GM19328 (cell line): ENCODE measurements at regions not wholly inside any gene's neighbourhood (a gene's known extent, or its start where the extent isn't known, plus 50 kb on each side); places are given as distances from the start of the nearest gene placed in this dataset.
"Not testable (repeated sequence)": the region's sequence is repeated elsewhere in the genome, so short reads cannot be mapped to it uniquely, and the experiment has no call there.

Experiments
- ATAC-seq: cut with Tn5 transposase; IDR thresholded peaks from one replicate; pipeline ENCODE4 v1.9.1; 2021; ENCODE audit warnings: mild to moderate bottlenecking, moderate library complexity; ENCODE audit not compliant: unreplicated experiment

GRCh38 chr22:23501261-23501619, 78.8 kb downstream of the IGLL1 start:
- ATAC-seq: no peak

- ATAC-seq: no peak
Measured at GRCh38 chr22:23500508-23501260, 79.4 kb downstream of the IGLL1 start.

GRCh38 chr22:23499845-23500500, 80.1 kb downstream of the IGLL1 start:
- ATAC-seq: no peak

GRCh38 chr22:23498811-23499798, 81.0 kb downstream of the IGLL1 start:
- ATAC-seq: no peak

- not testable (repeated sequence) for ATAC-seq
Measured at GRCh38 chr22:23497889-23498288, 82.2 kb downstream of the IGLL1 start.

GRCh38 chr22:23497016-23497885, 82.8 kb downstream of the IGLL1 start:
- no peak for ATAC-seq

- ATAC-seq: no peak
Measured at GRCh38 chr22:23496445-23496833, 83.7 kb downstream of the IGLL1 start.

DNA sequence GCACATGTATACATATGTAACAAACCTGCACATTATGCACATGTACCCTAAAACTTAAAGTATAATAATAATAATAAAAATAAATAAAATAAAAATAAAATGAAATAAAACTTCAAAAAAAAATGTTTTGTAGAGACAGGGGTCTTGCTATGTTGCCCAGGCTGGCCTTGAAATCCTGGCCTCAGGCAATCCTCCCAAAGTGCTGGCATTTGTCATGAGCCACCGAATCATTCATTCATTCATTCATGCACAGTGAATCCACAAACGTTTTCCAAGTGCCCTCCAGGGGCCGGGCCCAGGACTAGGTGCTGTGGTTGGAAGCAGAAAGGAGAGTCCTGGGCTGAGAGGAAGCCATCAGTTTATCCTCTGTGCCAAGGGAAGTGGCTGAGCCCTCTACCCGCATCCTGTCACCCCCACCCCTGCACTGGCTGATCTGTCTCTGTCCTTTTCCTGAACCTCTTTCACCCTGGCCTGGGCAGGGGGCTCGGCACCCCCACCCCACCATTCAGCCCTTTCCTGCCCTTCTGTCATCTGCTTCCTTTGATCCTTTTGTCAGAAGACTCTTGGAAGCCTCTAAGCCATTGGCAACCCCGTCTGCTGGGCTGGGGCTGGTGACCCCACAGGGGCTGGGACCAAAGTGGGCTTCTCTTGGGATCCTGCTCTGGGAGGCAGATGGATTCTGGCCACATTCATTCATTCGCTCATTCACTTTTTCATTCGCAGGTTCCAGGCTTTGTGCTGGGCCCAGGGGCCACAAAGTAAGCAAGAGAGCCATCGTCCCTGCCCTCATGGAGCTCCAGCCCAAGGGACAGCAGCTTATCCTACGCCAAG, 84.3 kb downstream of the IGLL1 start:
- no peak for ATAC-seq

- ATAC-seq: no peak
Measured at GRCh38 chr22:23494930-23495266, 85.2 kb downstream of the IGLL1 start.

GRCh38 chr22:23485490-23485889, 94.6 kb downstream of the IGLL1 start:
- no peak for ATAC-seq

- ATAC-seq: no peak
Measured at GRCh38 chr22:23484651-23485050, 95.4 kb downstream of the IGLL1 start.

DNA sequence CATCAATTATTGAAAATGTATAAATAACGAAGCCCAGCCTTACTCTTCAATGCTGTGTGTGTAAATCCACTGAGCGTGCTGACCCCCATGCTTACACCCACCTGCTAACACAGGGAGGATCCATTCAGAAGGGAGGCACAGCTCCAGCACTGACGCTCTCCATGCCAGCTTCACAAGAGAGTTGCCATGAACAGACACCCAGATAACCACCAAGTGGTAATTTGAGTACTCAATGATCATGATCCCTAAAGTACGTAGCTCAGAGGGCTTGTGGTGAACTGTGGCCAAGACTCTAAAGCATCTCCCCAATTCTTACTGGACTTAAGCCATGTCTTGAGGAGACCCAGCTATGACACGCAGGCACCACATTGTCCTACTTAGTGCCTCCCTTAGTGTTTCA, 98.7 kb downstream of the IGLL1 start:
- ATAC-seq: no peak

DNA sequence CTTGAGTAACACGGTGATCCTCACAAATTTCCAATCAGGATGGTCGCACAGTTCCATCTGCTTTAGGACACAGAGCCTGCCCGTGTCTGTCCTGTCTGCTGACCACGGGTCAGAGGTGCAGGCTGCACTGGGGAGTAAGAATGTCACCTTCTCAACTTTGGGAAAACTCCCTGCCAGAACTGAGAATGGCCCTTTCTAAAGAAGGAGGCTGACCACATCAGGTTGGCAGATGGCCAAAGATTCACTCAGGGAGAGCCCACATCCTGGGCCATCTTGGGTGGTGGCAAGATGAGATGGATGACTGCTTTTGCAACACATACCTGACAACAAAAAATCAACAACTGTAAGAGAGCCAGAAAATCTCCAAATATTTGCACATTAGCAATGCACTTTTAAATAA, 101.9 kb downstream of the IGLL1 start:
- no peak for ATAC-seq

GRCh38 chr22:23474531-23474930, 105.6 kb downstream of the IGLL1 start:
- not testable (repeated sequence) for ATAC-seq

GRCh38 chr22:23473901-23474300, 106.2 kb downstream of the IGLL1 start:
- ATAC-seq: no peak

DNA sequence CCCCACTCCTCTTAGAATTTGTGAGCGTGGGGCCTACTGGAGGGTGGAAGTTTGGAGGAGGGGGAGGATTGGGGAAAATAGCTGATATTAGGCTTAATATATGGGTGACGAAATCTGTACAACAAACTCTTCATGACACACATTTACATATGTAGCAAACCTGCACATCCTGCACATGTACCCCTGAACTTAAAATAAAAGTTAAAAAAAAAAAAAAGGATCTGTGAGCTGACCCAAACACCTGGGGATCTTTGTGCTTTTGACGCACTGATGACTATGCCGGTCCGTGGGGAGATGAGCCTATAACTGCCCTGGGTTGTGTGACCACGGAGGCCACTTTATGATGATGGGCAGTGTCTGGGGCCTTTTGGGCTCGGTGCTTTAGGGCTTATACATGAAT, 107.7 kb downstream of the IGLL1 start:
- not testable (repeated sequence) for ATAC-seq

- no peak for ATAC-seq
Measured at GRCh38 chr22:23471698-23472097, 108.4 kb downstream of the IGLL1 start.

DNA sequence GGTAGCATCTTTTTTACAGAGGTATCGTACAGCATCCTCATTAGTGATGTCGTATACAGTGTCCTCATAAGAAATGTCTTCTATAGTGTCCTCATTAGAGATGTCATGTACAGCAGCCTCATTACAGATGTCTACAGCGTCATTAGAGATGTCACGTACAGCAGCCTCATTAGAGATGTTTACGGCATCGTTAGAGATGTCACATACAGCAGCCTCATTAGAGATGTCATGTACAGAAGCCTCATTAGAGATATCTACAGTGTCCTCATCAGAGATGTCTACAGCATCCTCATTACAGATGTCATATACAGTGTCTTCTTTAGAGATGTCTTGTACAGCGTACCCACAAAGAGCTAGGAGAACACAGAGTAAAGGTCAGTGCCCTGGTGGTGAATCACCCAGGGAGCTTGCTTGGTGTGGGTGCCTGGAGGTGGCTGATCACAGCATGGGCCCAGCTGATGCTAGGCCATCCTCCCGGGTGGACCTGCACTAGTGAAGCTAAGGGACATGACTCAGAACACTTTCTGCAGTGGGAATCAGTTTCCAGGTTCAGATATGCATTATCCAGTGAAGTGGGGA, 109.2 kb downstream of the IGLL1 start:
- ATAC-seq: no peak

DNA sequence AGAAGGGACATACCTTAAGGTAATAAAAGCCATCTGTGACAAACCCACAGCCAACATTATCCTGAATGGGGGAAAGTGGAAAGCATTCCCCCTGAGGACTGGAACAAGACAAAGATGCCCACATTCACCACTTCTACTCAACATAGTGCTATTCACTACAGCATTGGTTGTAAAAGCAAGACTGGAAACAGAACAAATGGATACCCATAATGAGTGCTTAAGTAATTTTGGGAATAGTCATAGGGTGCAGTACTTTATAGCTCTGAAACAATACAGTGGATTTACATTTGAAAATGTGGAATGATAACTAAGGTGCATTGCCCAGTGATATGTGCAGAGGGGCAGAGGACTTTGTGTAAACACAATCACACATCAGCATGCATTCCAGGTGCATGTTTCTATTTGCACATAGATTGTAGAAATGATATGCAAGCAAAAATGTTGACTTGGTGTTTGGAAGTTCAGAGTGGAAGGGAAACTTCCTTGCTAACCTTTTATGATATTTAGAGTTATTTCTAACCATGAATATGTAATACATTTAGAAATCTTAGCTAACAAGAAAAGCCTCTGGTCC, 112.3 kb downstream of the IGLL1 start:
- ATAC-seq: no peak
